ENCODE measurements at regions not wholly inside any gene's neighbourhood (a gene's known extent, or its start where the extent isn't known, plus 50 kb on each side); places are given as distances from the start of the nearest gene placed in this dataset.

- no peaks in the 10 kb centered on the region for H3K36me3 ChIP-seq (ENCODE audit: control insufficient read depth, insufficient read depth, low read length, severe bottlenecking)
- H3K4me1 ChIP-seq (ENCODE audit: control insufficient read depth, insufficient read depth, low read length), result peaks cover 9% of the 10 kb centered on the region
- H3K27me3 ChIP-seq (replicated peaks; ENCODE audit: control insufficient read depth, insufficient read depth, low read length), result no peaks in the 10 kb centered on the region
- H3K9me3 ChIP-seq (ENCODE audit: control insufficient read depth, low read length), result no peaks in the 10 kb centered on the region
- peak overlapping the region; percentile 42 for H3K9ac ChIP-seq (ENCODE audit: low read length)
- no peak overlapping the region for H3K4me3 ChIP-seq (ENCODE audit: low read length)
- peak; percentile 25 for DNase-seq (ENCODE audit: low read depth)
Measured at GRCh38 chr22:23522623-23523251, 57.4 kb downstream of the IGLL1 start.

GRCh38 chr22:23521441-23522113 lies 58.5 kb downstream of the IGLL1 start:
- no peaks in the 10 kb centered on the region for H3K27me3 ChIP-seq (replicated peaks; ENCODE audit: control insufficient read depth, insufficient read depth, low read length)
- no peaks in the 10 kb centered on the region for H3K9me3 ChIP-seq (ENCODE audit: control insufficient read depth, low read length)
- peak; percentile 98 for DNase-seq (ENCODE audit: low read depth)
- peaks cover 9% of the 10 kb centered on the region for H3K4me1 ChIP-seq (ENCODE audit: control insufficient read depth, insufficient read depth, low read length)
- H3K36me3 ChIP-seq (ENCODE audit: control insufficient read depth, insufficient read depth, low read length, severe bottlenecking), result no peaks in the 10 kb centered on the region
- H3K9ac ChIP-seq (ENCODE audit: low read length), result peak overlapping the region; percentile 84
- H3K4me3 ChIP-seq (ENCODE audit: low read length), result peak overlapping the region; percentile 74

- peak overlapping the region; percentile 74 for H3K4me3 ChIP-seq (ENCODE audit: low read length)
- no peaks in the 10 kb centered on the region for H3K27me3 ChIP-seq (replicated peaks; ENCODE audit: control insufficient read depth, insufficient read depth, low read length)
- H3K9me3 ChIP-seq (ENCODE audit: control insufficient read depth, low read length), result no peaks in the 10 kb centered on the region
- H3K9ac ChIP-seq (ENCODE audit: low read length), result peak overlapping the region; percentile 84
- peak; percentile 62 for DNase-seq (ENCODE audit: low read depth)
- no peaks in the 10 kb centered on the region for H3K36me3 ChIP-seq (ENCODE audit: control insufficient read depth, insufficient read depth, low read length, severe bottlenecking)
- H3K4me1 ChIP-seq (ENCODE audit: control insufficient read depth, insufficient read depth, low read length), result peaks cover 9% of the 10 kb centered on the region
Measured at GRCh38 chr22:23520863-23521440, 59.1 kb downstream of the IGLL1 start.

- no peak for DNase-seq (ENCODE audit: low read depth)
- H3K27me3 ChIP-seq (replicated peaks; ENCODE audit: control insufficient read depth, insufficient read depth, low read length), result no peaks in the 10 kb centered on the region
- H3K4me1 ChIP-seq (ENCODE audit: control insufficient read depth, insufficient read depth, low read length), result peaks cover 9% of the 10 kb centered on the region
- H3K9me3 ChIP-seq (ENCODE audit: control insufficient read depth, low read length), result no peaks in the 10 kb centered on the region
- H3K9ac ChIP-seq (ENCODE audit: low read length), result no peak overlapping the region
- no peaks in the 10 kb centered on the region for H3K36me3 ChIP-seq (ENCODE audit: control insufficient read depth, insufficient read depth, low read length, severe bottlenecking)
- H3K4me3 ChIP-seq (ENCODE audit: low read length), result no peak overlapping the region
Measured at GRCh38 chr22:23519442-23520157, 60.5 kb downstream of the IGLL1 start.

- Histone ChIP-seq H3K9me3 (ENCODE audit: control insufficient read depth, low read length) (no peaks in the 10 kb centered on the region), H3K27me3 (replicated peaks; ENCODE audit: control insufficient read depth, insufficient read depth, low read length) (peaks cover 4% of the 10 kb centered on the region), H3K4me1 (ENCODE audit: control insufficient read depth, insufficient read depth, low read length) (peaks cover 9% of the 10 kb centered on the region), H3K4me3 (ENCODE audit: low read length) (no peak overlapping the region), H3K9ac (ENCODE audit: low read length) (no peak overlapping the region), H3K36me3 (ENCODE audit: control insufficient read depth, insufficient read depth, low read length, severe bottlenecking) (no peaks in the 10 kb centered on the region)
- DNase-seq (ENCODE audit: low read depth), result no peak
Measured at GRCh38 chr22:23518376-23519187, 61.5 kb downstream of the IGLL1 start.

GRCh38 chr22:23517804-23518375 lies 62.2 kb downstream of the IGLL1 start:
- H3K36me3 ChIP-seq (ENCODE audit: control insufficient read depth, insufficient read depth, low read length, severe bottlenecking), result no peaks in the 10 kb centered on the region
- H3K4me3 ChIP-seq (ENCODE audit: low read length), result no peak overlapping the region
- peaks cover 10% of the 10 kb centered on the region for H3K27me3 ChIP-seq (replicated peaks; ENCODE audit: control insufficient read depth, insufficient read depth, low read length)
- no peaks in the 10 kb centered on the region for H3K9me3 ChIP-seq (ENCODE audit: control insufficient read depth, low read length)
- no peak for DNase-seq (ENCODE audit: low read depth)
- H3K9ac ChIP-seq (ENCODE audit: low read length), result no peak overlapping the region
- peaks cover 9% of the 10 kb centered on the region for H3K4me1 ChIP-seq (ENCODE audit: control insufficient read depth, insufficient read depth, low read length)

GRCh38 chr22:23516304-23516703 lies 63.8 kb downstream of the IGLL1 start:
- H3K4me1 ChIP-seq (ENCODE audit: control insufficient read depth, insufficient read depth, low read length), result peaks cover 7% of the 10 kb centered on the region
- H3K27me3 ChIP-seq (replicated peaks; ENCODE audit: control insufficient read depth, insufficient read depth, low read length), result peaks cover 10% of the 10 kb centered on the region
- H3K36me3 ChIP-seq (ENCODE audit: control insufficient read depth, insufficient read depth, low read length, severe bottlenecking), result no peaks in the 10 kb centered on the region
- DNase-seq (ENCODE audit: low read depth), result no peak
- H3K9me3 ChIP-seq (ENCODE audit: control insufficient read depth, low read length), result no peaks in the 10 kb centered on the region
- no peak overlapping the region for H3K9ac ChIP-seq (ENCODE audit: low read length)
- no peak overlapping the region for H3K4me3 ChIP-seq (ENCODE audit: low read length)

GRCh38 chr22:23514322-23515038 lies 65.6 kb downstream of the IGLL1 start:
- no peak for DNase-seq (ENCODE audit: low read depth)
- H3K27me3 ChIP-seq (replicated peaks; ENCODE audit: control insufficient read depth, insufficient read depth, low read length), result peaks cover 17% of the 10 kb centered on the region
- H3K36me3 ChIP-seq (ENCODE audit: control insufficient read depth, insufficient read depth, low read length, severe bottlenecking), result no peaks in the 10 kb centered on the region
- H3K9me3 ChIP-seq (ENCODE audit: control insufficient read depth, low read length), result no peaks in the 10 kb centered on the region
- H3K4me3 ChIP-seq (ENCODE audit: low read length), result no peak overlapping the region
- H3K9ac ChIP-seq (ENCODE audit: low read length), result no peak overlapping the region
- no peaks in the 10 kb centered on the region for H3K4me1 ChIP-seq (ENCODE audit: control insufficient read depth, insufficient read depth, low read length)

GRCh38 chr22:23513705-23514104 lies 66.4 kb downstream of the IGLL1 start:
- no peak for DNase-seq (ENCODE audit: low read depth)
- Histone ChIP-seq H3K9me3 (ENCODE audit: control insufficient read depth, low read length) (no peaks in the 10 kb centered on the region), H3K4me3 (ENCODE audit: low read length) (no peak overlapping the region), H3K9ac (ENCODE audit: low read length) (no peak overlapping the region), H3K27me3 (replicated peaks; ENCODE audit: control insufficient read depth, insufficient read depth, low read length) (peaks cover 17% of the 10 kb centered on the region), H3K4me1 (ENCODE audit: control insufficient read depth, insufficient read depth, low read length) (no peaks in the 10 kb centered on the region), H3K36me3 (ENCODE audit: control insufficient read depth, insufficient read depth, low read length, severe bottlenecking) (no peaks in the 10 kb centered on the region)

GRCh38 chr22:23513133-23513532 lies 67.0 kb downstream of the IGLL1 start:
- Histone ChIP-seq H3K36me3 (ENCODE audit: control insufficient read depth, insufficient read depth, low read length, severe bottlenecking) (no peaks in the 10 kb centered on the region), H3K9me3 (ENCODE audit: control insufficient read depth, low read length) (no peaks in the 10 kb centered on the region), H3K4me1 (ENCODE audit: control insufficient read depth, insufficient read depth, low read length) (no peaks in the 10 kb centered on the region), H3K9ac (ENCODE audit: low read length) (no peak overlapping the region), H3K4me3 (ENCODE audit: low read length) (no peak overlapping the region), H3K27me3 (replicated peaks; ENCODE audit: control insufficient read depth, insufficient read depth, low read length) (peaks cover 17% of the 10 kb centered on the region)
- no peak for DNase-seq (ENCODE audit: low read depth)

Measured in adipocyte (in vitro differentiated cells).